ENCODE measurements at regions not wholly inside any gene's neighbourhood (a gene's known extent, or its start where the extent isn't known, plus 50 kb on each side); places are given as distances from the start of the nearest gene placed in this dataset.

GRCh38 chr9:69955536-69956355 is 87.9 kb upstream of the MAMDC2 start:
- Histone ChIP-seq H3K36me3 (ENCODE audit: control insufficient read depth, insufficient read depth, low read length) (no peaks in the 10 kb centered on the region), H3K27ac (ENCODE audit: low read depth, low read length) (no peak overlapping the region), H3K4me3 (ENCODE audit: low read length) (no peak overlapping the region), H3K9me3 (ENCODE audit: control insufficient read depth, low read length) (no peaks in the 10 kb centered on the region), H3K27me3 (ENCODE audit: control insufficient read depth, insufficient read depth, low read length, poor library complexity, severe bottlenecking) (no peaks in the 10 kb centered on the region), H3K9ac (ENCODE audit: extremely low read depth, low read length, poor library complexity, severe bottlenecking) (no peak overlapping the region), H3K4me1 (ENCODE audit: control insufficient read depth, insufficient read depth, low read length) (no peaks in the 10 kb centered on the region)
- no peak overlapping the region for H3K4me3 Mint-ChIP-seq
- H3K4me1 Mint-ChIP-seq = no peaks in the 10 kb centered on the region
- H3K9me3 Mint-ChIP-seq = no peaks in the 10 kb centered on the region
- no peak overlapping the region for H3K27ac Mint-ChIP-seq
- H3K27me3 Mint-ChIP-seq (ENCODE audit: insufficient read depth) = no peaks in the 10 kb centered on the region
- WGBS, 2 experiments (ENCODE audit: insufficient coverage in 1 of 2, insufficient read length in 1 of 2) = 79 to 84% methylated on average over 3 to 6 of the region's 6 CpGs
- no peak for DNase-seq
- no peaks in the 10 kb centered on the region for H3K36me3 Mint-ChIP-seq (ENCODE audit: low read depth)
- TF ChIP-seq CTCF (conservative IDR thresholded peaks at IDR 0.05) = no peak

- no peaks in the 10 kb centered on the region for H3K9me3 ChIP-seq (ENCODE audit: control insufficient read depth, low read length)
- peaks cover 18% of the 10 kb centered on the region for H3K4me1 Mint-ChIP-seq
These were observed 81.8 kb upstream of the MAMDC2 start for GRCh38 chr9:69961843-69962242.

GRCh38 chr9:69963803-69964202 is 79.8 kb upstream of the MAMDC2 start:
- Mint-ChIP-seq H3K27ac (no peak overlapping the region), H3K36me3 (ENCODE audit: low read depth) (no peaks in the 10 kb centered on the region), H3K4me3 (no peak overlapping the region), H3K4me1 (peaks cover 18% of the 10 kb centered on the region), H3K27me3 (ENCODE audit: insufficient read depth) (no peaks in the 10 kb centered on the region), H3K9me3 (no peaks in the 10 kb centered on the region)
- Histone ChIP-seq H3K4me1 (ENCODE audit: control insufficient read depth, insufficient read depth, low read length) (no peaks in the 10 kb centered on the region), H3K27me3 (ENCODE audit: control insufficient read depth, insufficient read depth, low read length, poor library complexity, severe bottlenecking) (no peaks in the 10 kb centered on the region), H3K9me3 (ENCODE audit: control insufficient read depth, low read length) (no peaks in the 10 kb centered on the region), H3K27ac (ENCODE audit: low read depth, low read length) (no peak overlapping the region), H3K36me3 (ENCODE audit: control insufficient read depth, insufficient read depth, low read length) (no peaks in the 10 kb centered on the region), H3K4me3 (ENCODE audit: low read length) (no peak overlapping the region), H3K9ac (ENCODE audit: extremely low read depth, low read length, poor library complexity, severe bottlenecking) (no peak overlapping the region)
- no peak for TF ChIP-seq CTCF (conservative IDR thresholded peaks at IDR 0.05)
- WGBS, 2 experiments (ENCODE audit: insufficient coverage in 1 of 2, insufficient read length in 1 of 2) = 52 to 69% methylated on average over 9 of the region's 9 CpGs
- no peak for DNase-seq

More at GRCh38 chr9:69961843-69962242, 81.8 kb upstream of the MAMDC2 start:
- no peaks in the 10 kb centered on the region for H3K9me3 Mint-ChIP-seq
- Histone ChIP-seq H3K27ac (ENCODE audit: low read depth, low read length) (no peak overlapping the region), H3K4me3 (ENCODE audit: low read length) (no peak overlapping the region), H3K4me1 (ENCODE audit: control insufficient read depth, insufficient read depth, low read length) (no peaks in the 10 kb centered on the region), H3K9ac (ENCODE audit: extremely low read depth, low read length, poor library complexity, severe bottlenecking) (no peak overlapping the region), H3K27me3 (ENCODE audit: control insufficient read depth, insufficient read depth, low read length, poor library complexity, severe bottlenecking) (no peaks in the 10 kb centered on the region), H3K36me3 (ENCODE audit: control insufficient read depth, insufficient read depth, low read length) (no peaks in the 10 kb centered on the region)
- H3K27me3 Mint-ChIP-seq (ENCODE audit: insufficient read depth) = no peaks in the 10 kb centered on the region
- H3K4me3 Mint-ChIP-seq = no peak overlapping the region
- no peak overlapping the region for H3K27ac Mint-ChIP-seq
- no peaks in the 10 kb centered on the region for H3K36me3 Mint-ChIP-seq (ENCODE audit: low read depth)
- no peak for DNase-seq
- TF ChIP-seq CTCF (conservative IDR thresholded peaks at IDR 0.05) = no peak
- 80% methylated on average over 1 of the region's 1 CpG; no CpG with 5 or more reads in 1 of the 2 experiments for WGBS, 2 experiments (ENCODE audit: insufficient coverage in 1 of 2, insufficient read length in 1 of 2)
